ENCODE measurements at regions not wholly inside any gene's neighbourhood (a gene's known extent, or its start where the extent isn't known, plus 50 kb on each side); places are given as distances from the start of the nearest gene placed in this dataset.
"Not testable (repeated sequence)": the region's sequence is repeated elsewhere in the genome, so short reads cannot be mapped to it uniquely, and the experiment has no call there.

DNA sequence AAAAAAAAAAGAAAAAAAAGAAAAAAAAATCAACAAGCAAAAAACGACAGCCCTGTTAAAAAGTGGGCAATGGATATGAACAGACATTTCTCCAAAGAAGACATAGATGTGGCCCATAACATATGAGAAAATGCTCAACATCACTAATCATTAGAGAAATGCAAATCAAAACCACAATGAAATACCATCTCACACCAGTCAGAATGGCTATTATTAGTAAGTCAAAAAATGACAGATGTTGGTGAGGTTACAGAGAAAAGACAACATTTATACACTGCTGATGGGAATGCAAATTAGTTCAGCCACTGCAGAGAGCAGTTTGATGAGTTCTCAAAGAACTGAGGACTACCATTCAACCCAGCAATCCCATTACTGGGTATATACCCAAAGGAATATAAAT lies 160.3 kb upstream of the IGF1 start:
- peaks cover 16% of the 10 kb centered on the region for H3K9me3 Mint-ChIP-seq
- not testable (repeated sequence) for ATAC-seq (replicated peaks; ENCODE audit: extremely low read depth, poor library complexity, severe bottlenecking); H3K4me3 Mint-ChIP-seq; H3K36me3 Mint-ChIP-seq (ENCODE audit: insufficient read depth); H3K4me1 Mint-ChIP-seq; DNase-seq (ENCODE audit: low spot score in 2 of 2); H3K27ac Mint-ChIP-seq (ENCODE audit: low read depth); H3K27me3 Mint-ChIP-seq

DNA sequence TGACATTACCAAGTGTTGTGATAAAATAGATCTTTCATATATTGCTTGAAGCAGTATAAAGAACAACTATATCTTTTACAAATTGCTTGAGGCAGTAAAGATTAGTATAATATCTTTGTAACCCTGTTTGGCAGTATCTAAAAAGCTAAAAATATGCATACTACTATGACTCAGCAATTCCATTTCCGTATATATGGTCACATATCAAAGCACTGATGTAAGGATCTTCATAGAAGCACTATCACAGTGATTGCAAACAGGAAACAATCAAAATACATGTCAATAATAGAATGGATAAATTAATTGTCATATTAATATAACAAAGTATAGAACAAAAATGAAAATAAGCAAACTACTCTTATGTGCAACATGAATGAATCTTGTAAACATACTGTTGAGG lies 158.4 kb upstream of the IGF1 start:
- H3K27ac Mint-ChIP-seq (ENCODE audit: low read depth), result no peak overlapping the region
- H3K4me3 Mint-ChIP-seq, result no peak overlapping the region
- DNase-seq (ENCODE audit: low spot score in 2 of 2) (no peak), ATAC-seq (replicated peaks; ENCODE audit: extremely low read depth, poor library complexity, severe bottlenecking) (no peak)
- no peaks in the 10 kb centered on the region for H3K4me1 Mint-ChIP-seq
- no peaks in the 10 kb centered on the region for H3K27me3 Mint-ChIP-seq
- H3K36me3 Mint-ChIP-seq (ENCODE audit: insufficient read depth), result no peaks in the 10 kb centered on the region
- peaks cover 16% of the 10 kb centered on the region for H3K9me3 Mint-ChIP-seq

DNA sequence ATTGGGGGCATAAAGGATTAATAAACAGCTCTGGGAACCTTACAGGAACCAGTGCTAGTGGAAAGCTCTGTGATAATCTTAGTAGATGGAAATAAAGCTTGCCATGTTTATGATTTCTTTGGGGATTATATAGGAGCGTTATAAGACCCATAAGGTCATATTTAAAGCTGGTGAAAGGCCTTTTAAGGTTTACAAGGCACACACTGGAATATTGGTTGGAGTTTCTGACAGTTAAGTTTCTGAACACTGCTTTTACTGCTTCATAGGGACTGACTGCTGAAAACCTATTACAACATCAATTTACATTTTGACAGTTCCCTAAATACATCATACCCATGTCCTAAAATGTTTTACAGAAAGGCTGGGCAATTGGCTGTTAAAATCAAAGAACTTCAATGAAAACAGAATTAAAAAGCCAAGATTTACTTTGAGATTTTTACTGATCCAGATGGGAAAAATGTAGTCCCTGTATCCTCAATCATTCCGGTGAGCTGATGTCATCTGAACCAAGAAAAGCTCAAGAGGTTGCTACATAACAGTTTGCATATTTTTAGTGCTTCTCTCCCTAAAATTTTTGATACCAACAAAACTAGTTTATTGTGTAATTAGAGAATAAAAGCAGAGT lies 153.7 kb upstream of the IGF1 start:
- H3K27me3 Mint-ChIP-seq, result no peaks in the 10 kb centered on the region
- H3K9me3 Mint-ChIP-seq, result peaks cover 2% of the 10 kb centered on the region
- no peak overlapping the region for H3K27ac Mint-ChIP-seq (ENCODE audit: low read depth)
- DNase-seq (ENCODE audit: low spot score in 2 of 2) (no peak), ATAC-seq (replicated peaks; ENCODE audit: extremely low read depth, poor library complexity, severe bottlenecking) (no peak)
- no peaks in the 10 kb centered on the region for H3K36me3 Mint-ChIP-seq (ENCODE audit: insufficient read depth)
- no peaks in the 10 kb centered on the region for H3K4me1 Mint-ChIP-seq
- no peak overlapping the region for H3K4me3 Mint-ChIP-seq

DNA sequence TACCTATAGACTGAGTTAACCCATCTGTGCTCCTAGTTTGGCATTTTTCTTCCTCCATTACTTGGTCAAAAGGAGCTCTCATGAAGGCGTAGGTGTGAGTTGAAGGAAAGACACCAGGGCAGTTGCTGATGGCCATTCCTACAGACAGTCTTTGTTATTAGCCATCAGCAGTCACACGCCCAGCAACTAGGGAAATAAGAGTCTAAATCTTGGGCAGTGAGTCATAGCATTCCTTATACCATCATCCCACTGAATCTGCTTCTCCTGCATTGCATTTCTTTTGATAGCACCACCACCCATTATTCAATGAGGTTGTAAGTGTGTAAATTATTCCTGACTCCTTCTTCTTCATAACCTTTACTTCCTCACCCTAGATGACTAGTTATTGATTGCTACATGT lies 150.9 kb upstream of the IGF1 start:
- peaks cover 11% of the 10 kb centered on the region for H3K9me3 Mint-ChIP-seq
- no peak overlapping the region for H3K4me3 Mint-ChIP-seq
- H3K36me3 Mint-ChIP-seq (ENCODE audit: insufficient read depth), result no peaks in the 10 kb centered on the region
- H3K27ac Mint-ChIP-seq (ENCODE audit: low read depth), result no peak overlapping the region
- H3K27me3 Mint-ChIP-seq, result no peaks in the 10 kb centered on the region
- no peak for DNase-seq (ENCODE audit: low spot score in 2 of 2)
- H3K4me1 Mint-ChIP-seq, result no peaks in the 10 kb centered on the region
- no peak for ATAC-seq (replicated peaks; ENCODE audit: extremely low read depth, poor library complexity, severe bottlenecking)

DNA sequence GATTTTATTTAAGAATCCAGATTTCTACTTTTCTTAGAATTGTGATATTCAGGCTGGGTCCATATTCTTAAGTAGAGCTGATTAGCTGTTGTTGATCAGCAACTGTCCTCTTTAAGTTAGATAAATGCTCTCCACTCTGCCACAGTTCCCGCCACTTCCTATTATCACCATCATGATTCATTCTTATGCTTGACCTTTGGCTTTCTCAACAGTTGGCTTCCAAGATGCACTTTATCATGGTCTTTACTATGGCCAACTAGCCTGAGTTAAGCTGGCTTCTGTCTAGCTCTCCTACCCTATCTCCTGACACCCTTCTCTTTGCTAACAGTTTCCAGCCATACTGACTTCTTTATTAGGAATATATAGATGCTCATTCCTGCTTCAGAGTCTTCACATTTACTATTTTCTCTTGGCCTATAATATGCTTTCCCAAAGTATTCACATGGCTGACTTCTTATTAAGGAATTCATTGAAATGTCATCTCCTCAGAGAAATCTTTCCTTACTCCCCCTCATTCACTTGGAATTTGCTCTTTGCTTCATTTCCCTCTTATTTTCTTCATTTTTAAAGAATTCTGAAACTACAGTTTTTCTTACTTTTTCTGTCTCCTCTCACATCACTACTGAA lies 149.0 kb upstream of the IGF1 start:
- no peak overlapping the region for H3K27ac Mint-ChIP-seq (ENCODE audit: low read depth)
- no peak for ATAC-seq (replicated peaks; ENCODE audit: extremely low read depth, poor library complexity, severe bottlenecking)
- peaks cover 15% of the 10 kb centered on the region for H3K9me3 Mint-ChIP-seq
- no peaks in the 10 kb centered on the region for H3K4me1 Mint-ChIP-seq
- no peak for DNase-seq (ENCODE audit: low spot score in 2 of 2)
- H3K36me3 Mint-ChIP-seq (ENCODE audit: insufficient read depth), result no peaks in the 10 kb centered on the region
- no peaks in the 10 kb centered on the region for H3K27me3 Mint-ChIP-seq
- H3K4me3 Mint-ChIP-seq, result no peak overlapping the region

DNA sequence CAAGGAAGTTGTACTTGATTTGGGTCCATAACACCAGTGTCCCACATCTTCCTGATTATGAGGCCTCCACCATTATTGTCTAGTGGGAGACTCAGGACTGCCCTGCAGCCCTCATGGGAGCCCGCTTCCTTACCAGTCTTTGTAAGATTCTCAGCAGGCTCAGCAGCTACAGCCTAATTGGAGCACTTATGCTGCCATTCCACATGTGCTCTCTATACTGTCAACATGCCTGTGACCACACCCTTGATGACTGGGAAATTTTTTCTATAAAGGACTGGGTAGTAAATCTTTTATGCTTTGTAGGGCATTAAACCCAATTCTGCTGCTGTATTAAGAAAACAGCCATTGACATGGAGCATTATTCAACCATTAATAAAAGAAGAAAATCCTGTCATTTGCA lies 145.5 kb upstream of the IGF1 start:
- Mint-ChIP-seq H3K36me3 (ENCODE audit: insufficient read depth) (no peaks in the 10 kb centered on the region), H3K9me3 (peaks cover 15% of the 10 kb centered on the region), H3K27ac (ENCODE audit: low read depth) (no peak overlapping the region), H3K4me1 (no peaks in the 10 kb centered on the region), H3K27me3 (no peaks in the 10 kb centered on the region), H3K4me3 (no peak overlapping the region)
- DNase-seq (ENCODE audit: low spot score in 2 of 2) (no peak), ATAC-seq (replicated peaks; ENCODE audit: extremely low read depth, poor library complexity, severe bottlenecking) (no peak)

DNA sequence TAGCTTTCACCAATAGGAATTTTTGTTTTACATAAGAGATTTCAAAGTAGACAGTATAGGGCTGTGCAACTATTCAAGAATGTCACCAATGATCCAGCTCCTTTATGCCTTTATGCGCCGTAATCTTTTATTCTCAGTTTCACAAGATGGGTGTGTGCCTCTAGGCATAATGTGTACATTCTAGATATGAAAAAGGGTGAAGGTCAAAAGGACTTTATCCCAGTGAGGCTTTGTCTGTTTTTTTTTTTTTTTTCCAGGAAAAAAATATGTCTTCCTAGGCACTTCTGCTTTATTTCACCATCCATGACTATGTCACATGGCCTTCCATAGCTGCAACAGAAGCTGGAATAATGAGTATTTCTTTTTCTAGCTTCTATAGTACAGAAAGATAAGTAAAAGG lies 142.3 kb upstream of the IGF1 start:
- Mint-ChIP-seq H3K36me3 (ENCODE audit: insufficient read depth) (no peaks in the 10 kb centered on the region), H3K4me1 (no peaks in the 10 kb centered on the region), H3K27ac (ENCODE audit: low read depth) (no peak overlapping the region), H3K27me3 (peaks cover 6% of the 10 kb centered on the region), H3K4me3 (no peak overlapping the region), H3K9me3 (peaks cover 9% of the 10 kb centered on the region)
- no peak for ATAC-seq (replicated peaks; ENCODE audit: extremely low read depth, poor library complexity, severe bottlenecking)
- DNase-seq (ENCODE audit: low spot score in 2 of 2), result no peak

DNA sequence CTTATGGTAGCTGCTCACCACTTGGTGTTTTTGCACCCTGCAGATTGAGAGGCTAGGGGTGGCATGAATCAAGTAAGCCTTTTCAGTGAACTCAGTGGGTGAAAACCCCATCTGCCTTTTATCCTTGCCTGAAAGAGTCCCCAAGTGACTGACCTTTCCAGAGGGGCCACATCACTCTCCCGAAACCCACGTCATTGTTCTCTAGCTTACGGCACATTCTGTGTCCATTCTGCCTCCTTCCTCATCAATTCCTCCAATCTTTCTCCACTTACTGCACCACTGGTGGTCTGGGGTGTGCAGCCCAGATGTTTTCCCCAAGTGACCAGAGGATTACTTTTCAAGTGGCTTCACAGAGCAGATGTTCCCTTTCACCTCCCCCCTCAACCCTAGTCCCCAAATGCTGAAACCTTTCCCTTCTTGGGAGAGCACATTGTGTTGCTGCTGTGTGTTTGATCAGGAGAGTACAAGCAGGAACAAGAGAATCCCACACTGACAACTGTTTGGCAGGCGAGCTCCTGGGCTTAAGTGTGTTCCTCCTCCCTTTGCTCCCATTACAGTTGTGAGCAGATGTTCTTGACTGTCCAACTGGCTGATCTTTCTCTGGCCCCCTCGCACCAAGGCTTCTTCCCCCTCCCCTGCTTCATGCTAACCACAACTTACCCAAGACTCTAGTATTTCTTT lies 138.0 kb upstream of the IGF1 start:
- no peak for ATAC-seq (replicated peaks; ENCODE audit: extremely low read depth, poor library complexity, severe bottlenecking)

DNA sequence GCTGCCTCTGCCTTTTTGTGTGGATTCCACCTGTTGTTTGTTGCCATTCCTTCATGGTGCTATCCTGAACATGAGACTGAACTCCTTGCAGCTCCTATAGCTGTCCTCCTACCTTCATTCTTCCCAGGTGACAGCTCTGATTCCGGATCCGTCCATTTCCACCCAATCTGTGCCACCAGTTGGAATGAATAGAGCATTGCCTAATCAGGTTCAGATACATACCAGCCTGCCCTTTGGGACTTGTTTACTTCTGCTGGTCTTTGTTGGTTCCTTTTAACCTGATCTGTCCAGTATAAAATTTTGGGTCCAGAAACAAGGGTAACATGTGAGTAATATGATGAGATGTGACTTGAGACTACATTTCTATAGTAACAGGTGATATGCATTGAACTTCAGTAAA lies 136.3 kb upstream of the IGF1 start:
- DNase-seq (ENCODE audit: low spot score in 2 of 2), result no peak
- Mint-ChIP-seq H3K4me3 (no peak overlapping the region), H3K4me1 (no peaks in the 10 kb centered on the region), H3K27ac (ENCODE audit: low read depth) (no peak overlapping the region), H3K36me3 (ENCODE audit: insufficient read depth) (no peaks in the 10 kb centered on the region), H3K27me3 (peaks cover 6% of the 10 kb centered on the region), H3K9me3 (no peaks in the 10 kb centered on the region)
- ATAC-seq (replicated peaks; ENCODE audit: extremely low read depth, poor library complexity, severe bottlenecking), result no peak

More for the DNA sequence above, 138.0 kb upstream of the IGF1 start:
- no peaks in the 10 kb centered on the region for H3K4me1 Mint-ChIP-seq
- no peaks in the 10 kb centered on the region for H3K36me3 Mint-ChIP-seq (ENCODE audit: insufficient read depth)
- no peak for DNase-seq (ENCODE audit: low spot score in 2 of 2)
- H3K27ac Mint-ChIP-seq (ENCODE audit: low read depth), result no peak overlapping the region
- no peaks in the 10 kb centered on the region for H3K9me3 Mint-ChIP-seq
- peaks cover 6% of the 10 kb centered on the region for H3K27me3 Mint-ChIP-seq
- no peak overlapping the region for H3K4me3 Mint-ChIP-seq

DNA sequence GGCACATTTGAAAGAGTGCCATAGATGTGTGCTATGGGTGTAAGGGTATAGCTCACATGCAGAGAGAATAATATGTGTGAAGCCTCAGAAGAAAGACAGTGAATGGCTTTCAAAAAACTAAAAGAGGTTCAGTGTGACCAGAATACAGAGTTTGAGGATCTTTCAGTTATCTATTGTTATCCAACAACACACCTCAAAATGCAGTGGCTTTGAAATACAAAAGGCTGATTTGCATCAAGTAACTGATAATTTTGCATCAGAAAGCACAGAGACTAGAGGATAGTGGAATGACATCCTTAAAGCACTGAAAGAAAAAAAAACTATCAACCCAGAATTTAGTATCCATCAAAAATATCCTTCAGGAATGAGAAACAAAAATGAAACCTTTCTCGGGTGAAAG lies 131.6 kb upstream of the IGF1 start:
- Mint-ChIP-seq H3K4me3 (no peak overlapping the region), H3K9me3 (peaks cover 13% of the 10 kb centered on the region)

DNA sequence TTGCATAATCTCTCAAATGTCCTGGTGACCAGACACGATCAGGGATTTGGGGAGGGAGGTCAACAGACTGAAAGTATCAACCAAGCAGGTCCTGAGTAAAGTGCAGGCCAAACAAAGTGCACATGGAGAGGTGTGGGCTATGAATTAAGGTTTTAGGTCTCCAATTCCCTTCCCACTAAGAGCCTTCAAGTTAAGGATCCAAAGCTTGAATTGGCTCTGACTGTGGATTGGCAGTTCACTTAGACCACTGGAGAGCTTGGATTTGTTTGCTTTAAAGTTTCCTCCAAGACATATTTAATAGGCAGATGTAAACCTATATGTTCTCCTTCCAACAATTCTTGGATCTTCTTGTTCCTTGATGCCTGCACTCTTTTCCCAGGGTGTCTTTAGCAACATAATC lies 129.6 kb upstream of the IGF1 start:
- peaks cover 18% of the 10 kb centered on the region for H3K27me3 Mint-ChIP-seq
- DNase-seq (ENCODE audit: low spot score in 2 of 2) (no peak), ATAC-seq (replicated peaks; ENCODE audit: extremely low read depth, poor library complexity, severe bottlenecking) (no peak)
- H3K36me3 Mint-ChIP-seq (ENCODE audit: insufficient read depth), result no peaks in the 10 kb centered on the region
- H3K4me3 Mint-ChIP-seq, result no peak overlapping the region
- H3K9me3 Mint-ChIP-seq, result peaks cover 14% of the 10 kb centered on the region
- H3K27ac Mint-ChIP-seq (ENCODE audit: low read depth), result no peak overlapping the region
- no peaks in the 10 kb centered on the region for H3K4me1 Mint-ChIP-seq

More for the DNA sequence above, 131.6 kb upstream of the IGF1 start:
- no peak for ATAC-seq (replicated peaks; ENCODE audit: extremely low read depth, poor library complexity, severe bottlenecking)
- Mint-ChIP-seq H3K36me3 (ENCODE audit: insufficient read depth) (no peaks in the 10 kb centered on the region), H3K27me3 (peaks cover 14% of the 10 kb centered on the region), H3K27ac (ENCODE audit: low read depth) (no peak overlapping the region), H3K4me1 (no peaks in the 10 kb centered on the region)
- DNase-seq (ENCODE audit: low spot score in 2 of 2), result no peak

DNA sequence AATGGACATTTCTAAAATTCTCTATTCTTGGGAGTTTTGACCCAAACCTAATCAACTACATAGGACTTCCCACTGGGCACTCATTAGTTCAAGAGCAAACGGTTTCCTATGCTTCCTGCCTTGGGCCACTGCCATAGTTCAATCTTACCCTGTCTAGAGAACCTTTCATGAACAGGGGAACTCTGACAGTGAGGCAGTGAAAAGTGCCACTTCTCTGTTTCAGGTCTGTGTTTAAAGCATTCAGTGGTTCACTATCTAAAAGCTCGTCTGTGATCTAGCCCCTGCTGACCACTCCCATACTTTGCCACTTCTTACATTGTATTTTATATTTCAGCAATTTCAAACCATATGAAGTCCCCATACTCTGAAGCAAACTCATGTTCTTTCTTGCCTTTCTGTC lies 122.7 kb upstream of the IGF1 start:
- H3K36me3 Mint-ChIP-seq (ENCODE audit: insufficient read depth), result no peaks in the 10 kb centered on the region
- DNase-seq (ENCODE audit: low spot score in 2 of 2) (no peak), ATAC-seq (replicated peaks; ENCODE audit: extremely low read depth, poor library complexity, severe bottlenecking) (no peak)
- H3K27me3 Mint-ChIP-seq, result peaks cover 11% of the 10 kb centered on the region
- H3K4me1 Mint-ChIP-seq, result no peaks in the 10 kb centered on the region
- no peak overlapping the region for H3K4me3 Mint-ChIP-seq
- peaks cover 15% of the 10 kb centered on the region for H3K9me3 Mint-ChIP-seq
- no peak overlapping the region for H3K27ac Mint-ChIP-seq (ENCODE audit: low read depth)

DNA sequence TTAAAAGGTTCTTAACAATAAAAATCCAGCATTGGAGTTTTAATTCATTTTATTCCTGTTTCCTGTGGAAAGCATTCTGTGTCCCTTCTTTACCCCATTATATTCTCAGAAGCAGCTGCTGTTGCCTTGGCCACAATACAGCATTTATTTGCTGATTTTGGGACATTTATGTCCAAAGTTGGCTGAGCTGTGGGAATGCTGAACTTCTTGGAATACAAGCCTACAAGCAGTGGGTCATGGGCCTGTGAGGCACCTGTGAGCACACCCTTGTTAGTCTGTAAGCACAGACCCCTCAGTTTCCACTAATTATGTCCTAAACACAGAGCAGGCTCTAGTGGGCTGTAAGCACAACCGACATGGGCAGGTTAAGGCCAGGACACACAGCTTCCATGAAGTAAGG lies 122.2 kb upstream of the IGF1 start:
- H3K36me3 Mint-ChIP-seq (ENCODE audit: insufficient read depth), result no peaks in the 10 kb centered on the region

More for the DNA sequence above, 122.2 kb upstream of the IGF1 start:
- Mint-ChIP-seq H3K27me3 (peaks cover 10% of the 10 kb centered on the region), H3K27ac (ENCODE audit: low read depth) (no peak overlapping the region), H3K4me3 (no peak overlapping the region), H3K4me1 (no peaks in the 10 kb centered on the region), H3K9me3 (peaks cover 10% of the 10 kb centered on the region)
- DNase-seq (ENCODE audit: low spot score in 2 of 2) (no peak), ATAC-seq (replicated peaks; ENCODE audit: extremely low read depth, poor library complexity, severe bottlenecking) (no peak)

Data from central memory CD8-positive, alpha-beta T cell (primary cell).